ENCODE measurements at regions not wholly inside any gene's neighbourhood (a gene's known extent, or its start where the extent isn't known, plus 50 kb on each side); places are given as distances from the start of the nearest gene placed in this dataset.

DNA sequence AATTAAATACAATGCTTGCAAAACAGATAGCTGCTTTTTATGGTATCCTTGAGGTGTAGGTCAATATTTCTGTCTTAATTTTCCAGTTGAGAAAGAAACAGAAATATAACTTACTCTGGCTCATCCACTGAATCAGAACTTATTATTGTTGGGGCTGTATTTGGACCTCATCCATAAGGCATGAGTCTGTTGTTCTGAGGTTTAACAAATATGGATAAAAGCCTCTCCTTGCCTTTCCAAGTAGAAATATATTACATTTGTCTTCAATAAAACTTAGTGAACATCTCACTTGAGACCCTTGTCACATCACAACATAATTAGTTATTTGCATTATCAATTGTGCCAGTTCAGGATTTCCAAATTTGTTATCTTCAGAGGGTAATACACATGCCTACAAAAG is 525.8 kb downstream of the AGTPBP1 start:
- ATAC-seq (ENCODE audit: low read depth) (no peak), DNase-seq (no peak)
- Mint-ChIP-seq H3K27ac (no peak overlapping the region), H3K4me1 (no peaks in the 10 kb centered on the region), H3K4me3 (no peak overlapping the region), H3K9me3 (no peaks in the 10 kb centered on the region), H3K36me3 (ENCODE audit: low read depth) (no peaks in the 10 kb centered on the region), H3K27me3 (no peaks in the 10 kb centered on the region)
- intact Hi-C loops (cut with micrococcal nuclease), result no loop called here
- CTCF ChIA-PET, result no interaction called here
- TF ChIP-seq, protein P1, sequence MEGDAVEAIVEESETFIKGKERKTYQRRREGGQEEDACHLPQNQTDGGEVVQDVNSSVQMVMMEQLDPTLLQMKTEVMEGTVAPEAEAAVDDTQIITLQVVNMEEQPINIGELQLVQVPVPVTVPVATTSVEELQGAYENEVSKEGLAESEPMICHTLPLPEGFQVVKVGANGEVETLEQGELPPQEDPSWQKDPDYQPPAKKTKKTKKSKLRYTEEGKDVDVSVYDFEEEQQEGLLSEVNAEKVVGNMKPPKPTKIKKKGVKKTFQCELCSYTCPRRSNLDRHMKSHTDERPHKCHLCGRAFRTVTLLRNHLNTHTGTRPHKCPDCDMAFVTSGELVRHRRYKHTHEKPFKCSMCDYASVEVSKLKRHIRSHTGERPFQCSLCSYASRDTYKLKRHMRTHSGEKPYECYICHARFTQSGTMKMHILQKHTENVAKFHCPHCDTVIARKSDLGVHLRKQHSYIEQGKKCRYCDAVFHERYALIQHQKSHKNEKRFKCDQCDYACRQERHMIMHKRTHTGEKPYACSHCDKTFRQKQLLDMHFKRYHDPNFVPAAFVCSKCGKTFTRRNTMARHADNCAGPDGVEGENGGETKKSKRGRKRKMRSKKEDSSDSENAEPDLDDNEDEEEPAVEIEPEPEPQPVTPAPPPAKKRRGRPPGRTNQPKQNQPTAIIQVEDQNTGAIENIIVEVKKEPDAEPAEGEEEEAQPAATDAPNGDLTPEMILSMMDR (IDR thresholded peaks at IDR 0.05), result no peak
- POLR2A ChIA-PET, result no interaction called here

DNA sequence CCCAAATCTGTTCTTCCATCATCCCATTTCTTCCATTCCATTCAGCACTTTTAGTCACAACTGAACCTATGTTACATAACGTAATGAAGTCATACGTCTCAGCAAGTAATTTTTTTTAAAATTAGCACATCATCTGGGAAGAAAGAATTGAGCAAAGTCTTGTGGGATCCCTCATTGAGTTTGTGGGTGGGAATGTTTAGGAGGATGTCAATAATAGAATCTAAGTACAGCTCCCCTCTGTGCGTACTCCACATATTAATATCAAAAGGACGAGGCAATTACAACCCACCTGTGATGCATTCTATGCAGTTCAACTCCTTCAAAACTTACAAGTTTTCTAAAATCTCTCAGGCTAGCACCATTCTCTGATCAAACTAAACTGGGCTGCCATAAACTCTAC is 526.3 kb downstream of the AGTPBP1 start:
- Mint-ChIP-seq H3K27ac (no peak overlapping the region), H3K4me3 (no peak overlapping the region), H3K36me3 (ENCODE audit: low read depth) (no peaks in the 10 kb centered on the region), H3K9me3 (no peaks in the 10 kb centered on the region), H3K4me1 (no peaks in the 10 kb centered on the region), H3K27me3 (no peaks in the 10 kb centered on the region)
- ChIA-PET POLR2A (no interaction called here), CTCF (no interaction called here)
- intact Hi-C loops (cut with micrococcal nuclease), result no loop called here
- ATAC-seq (ENCODE audit: low read depth) (no peak), DNase-seq (no peak)
- TF ChIP-seq, protein P1 (IDR thresholded peaks at IDR 0.05), result no peak

DNA sequence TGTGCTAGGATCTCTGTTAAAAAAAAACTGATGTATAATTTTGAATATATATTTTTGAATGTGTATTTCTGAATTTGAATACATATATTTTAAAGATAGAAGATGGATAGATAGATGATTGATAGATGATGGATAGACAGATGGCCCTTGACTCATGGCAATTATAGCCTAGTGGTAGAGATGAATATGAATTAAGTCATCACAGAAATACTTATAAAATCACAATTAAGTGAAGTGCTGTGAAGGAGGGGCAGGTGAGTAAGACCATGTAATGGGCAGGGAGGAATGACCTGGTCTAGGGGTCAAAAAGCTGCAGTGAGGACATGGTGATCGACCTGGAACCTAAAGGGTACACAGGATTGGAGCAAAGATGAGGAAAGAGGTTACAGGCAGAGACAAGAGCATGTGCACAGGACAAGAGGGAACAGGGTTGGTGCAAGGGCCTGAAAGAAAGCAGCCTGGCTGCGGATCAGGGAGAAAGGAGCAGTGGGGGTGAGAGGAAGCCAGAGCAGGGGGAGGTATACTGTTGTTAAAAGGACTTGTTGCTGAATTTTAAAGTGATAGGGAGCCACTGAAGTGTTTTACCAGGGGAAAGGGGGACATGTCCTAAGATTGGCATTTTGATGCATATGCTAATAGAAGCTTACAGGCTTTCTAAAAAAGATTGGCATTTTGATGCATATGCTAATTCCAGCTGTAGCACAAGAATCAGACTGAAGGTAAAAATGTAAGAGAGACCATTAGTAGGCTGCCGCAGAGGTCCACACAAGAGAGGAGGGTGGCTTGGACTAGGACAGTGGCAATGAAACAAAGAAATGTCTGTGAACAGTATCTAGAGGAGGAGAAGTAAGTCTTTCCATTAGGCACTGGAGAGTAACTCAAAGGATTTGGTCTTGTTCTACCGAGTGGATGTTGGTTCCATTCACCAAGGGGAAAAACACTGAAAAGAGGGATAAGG is 527.8 kb downstream of the AGTPBP1 start:
- intact Hi-C loops (cut with micrococcal nuclease), result no loop called here
- Mint-ChIP-seq H3K27me3 (no peaks in the 10 kb centered on the region), H3K4me1 (no peaks in the 10 kb centered on the region), H3K36me3 (ENCODE audit: low read depth) (no peaks in the 10 kb centered on the region), H3K4me3 (no peak overlapping the region), H3K9me3 (no peaks in the 10 kb centered on the region), H3K27ac (no peak overlapping the region)
- DNase-seq, result no peak
- no peak for ATAC-seq (ENCODE audit: low read depth)
- ChIA-PET POLR2A (no interaction called here), CTCF (no interaction called here)
- TF ChIP-seq, protein P1 (IDR thresholded peaks at IDR 0.05), result no peak

DNA sequence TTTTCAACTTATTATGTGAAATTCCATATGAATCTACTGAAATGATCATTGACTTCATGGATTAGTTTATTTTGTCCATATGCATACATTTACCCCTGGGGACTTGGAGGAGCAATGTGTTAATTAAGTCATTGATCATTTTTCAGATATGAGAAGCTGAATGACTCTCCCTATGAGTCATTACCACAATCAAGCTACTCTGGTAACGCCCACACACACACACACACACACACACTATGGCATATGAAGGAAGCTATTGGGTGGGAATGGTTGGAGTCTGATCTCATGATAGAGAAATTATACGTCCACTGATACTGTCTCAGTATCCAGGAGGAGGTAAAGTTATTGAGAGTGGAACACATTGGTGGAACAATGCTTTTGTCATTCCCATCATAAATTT is 528.9 kb downstream of the AGTPBP1 start:
- Mint-ChIP-seq H3K27ac (no peak overlapping the region), H3K4me1 (no peaks in the 10 kb centered on the region), H3K27me3 (no peaks in the 10 kb centered on the region), H3K4me3 (no peak overlapping the region), H3K9me3 (no peaks in the 10 kb centered on the region), H3K36me3 (ENCODE audit: low read depth) (no peaks in the 10 kb centered on the region)
- ChIA-PET CTCF (no interaction called here), POLR2A (no interaction called here)
- intact Hi-C loops (cut with micrococcal nuclease), result no loop called here
- DNase-seq (no peak), ATAC-seq (ENCODE audit: low read depth) (no peak)
- TF ChIP-seq, protein P1 (IDR thresholded peaks at IDR 0.05), result no peak

DNA sequence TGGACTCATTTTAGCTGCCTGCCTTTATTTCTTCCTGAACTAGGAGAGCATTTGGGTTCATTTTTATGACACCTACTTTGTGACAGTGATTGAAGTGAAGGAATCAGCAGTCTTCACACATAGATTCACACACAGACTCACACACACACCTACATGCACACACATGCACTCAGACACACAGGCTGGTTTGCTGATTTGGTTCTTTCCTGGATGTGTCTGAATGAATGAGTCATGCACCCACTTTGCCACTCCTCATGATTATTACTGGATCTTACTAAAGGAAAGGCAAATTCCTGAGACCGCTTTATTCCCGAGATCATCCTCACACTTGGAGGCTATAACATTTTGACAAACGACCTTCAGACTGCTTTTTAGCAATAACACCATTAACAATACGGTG is 529.5 kb downstream of the AGTPBP1 start:
- no peak for ATAC-seq (ENCODE audit: low read depth)
- Mint-ChIP-seq H3K36me3 (ENCODE audit: low read depth) (no peaks in the 10 kb centered on the region), H3K27ac (no peak overlapping the region), H3K27me3 (no peaks in the 10 kb centered on the region), H3K4me1 (no peaks in the 10 kb centered on the region), H3K4me3 (no peak overlapping the region), H3K9me3 (peaks cover 2% of the 10 kb centered on the region)
- CTCF ChIA-PET, result no interaction called here
- DNase-seq, result no peak
- POLR2A ChIA-PET, result no interaction called here
- TF ChIP-seq, protein P1 (IDR thresholded peaks at IDR 0.05), result no peak
- intact Hi-C loops (cut with micrococcal nuclease), result no loop called here
